Body of pancreas (tissue), 4 donors: ENCODE measurements at regions not wholly inside any gene's neighbourhood (a gene's known extent, or its start where the extent isn't known, plus 50 kb on each side); places are given as distances from the start of the nearest gene placed in this dataset.

Source experiments
- ATAC-seq: fragments of 150-250 bp; one replicate; pipeline ENCODE4 v1.9.1; 2016
- DNase-seq, 4 donors: peaks; one replicate each; pipeline ENCODE4 v3.0.0-alpha.2; 2019
- H3K27ac ChIP-seq, 4 donors: fragments of 200-600 bp; sonication (generic); 1 replicate in 3 of 4; 2 replicates in 1 of 4; pipeline versions ENCODE4 v1.5.1 to v1.6.1; 2016 to 2019; ENCODE audit warnings: mild to moderate bottlenecking in 1 of 4, mixed read lengths in 1 of 4, moderate library complexity in 1 of 4
- H3K27me3 ChIP-seq, 2 donors: fragments of 200-600 bp; sonication (generic); one replicate each; pipeline ENCODE4 v1.6.0; 2016; ENCODE audit warnings: mild to moderate bottlenecking in 1 of 2
- H3K36me3 ChIP-seq, 2 donors: fragments of 200-600 bp; sonication (generic); replicated peaks in 1 of 2; 2 replicates each; pipeline ENCODE4 v1.5.1; 2016; ENCODE audit warnings: low read depth in 2 of 2; ENCODE audit not compliant: insufficient read depth in 1 of 2
- H3K4me1 ChIP-seq: fragments of 200-600 bp; sonication (generic); one replicate; pipeline ENCODE4 v1.6.0; 2016
- H3K4me3 ChIP-seq, 2 donors: fragments of 200-600 bp; sonication (generic); 1 replicate in 1 of 2; 2 replicates in 1 of 2; pipeline ENCODE4 v1.5.1; 2016 to 2019
- H3K9me3 ChIP-seq, 3 donors: fragments of 200-600 bp; sonication (generic); 1 replicate in 2 of 3; 2 replicates in 1 of 3; pipeline ENCODE4 v1.5.1; 2016
- CTCF ChIP-seq, 7 experiments: fragments of 450-650 bp in 4 of 7; fragments of 200-600 bp in 3 of 7; sonication (generic) in 3 of 7; IDR thresholded peaks; one replicate each; pipeline ENCODE4 v1.5.1; 2016 to 2019; ENCODE audit warnings: antibody characterized with exemption in 7 of 7
- POLR2A ChIP-seq, 3 donors: fragments of 450-650 bp; IDR thresholded peaks; one replicate each; pipeline ENCODE4 v1.6.1; 2016; ENCODE audit warnings: antibody characterized with exemption in 3 of 3, mild to moderate bottlenecking in 2 of 3
- WGBS, 2 donors: methylation state at CpG; one replicate each; pipeline ENCODE4 v1.1.5; 2017; 5-methylcytosine and 5-hydroxymethylcytosine counted together
- intact Hi-C: fragments of 100-400 bp; cut with DNase I; formaldehyde crosslinking; loops from one replicate; pipeline ENCODE4 v1.15.1; 2023

DNA sequence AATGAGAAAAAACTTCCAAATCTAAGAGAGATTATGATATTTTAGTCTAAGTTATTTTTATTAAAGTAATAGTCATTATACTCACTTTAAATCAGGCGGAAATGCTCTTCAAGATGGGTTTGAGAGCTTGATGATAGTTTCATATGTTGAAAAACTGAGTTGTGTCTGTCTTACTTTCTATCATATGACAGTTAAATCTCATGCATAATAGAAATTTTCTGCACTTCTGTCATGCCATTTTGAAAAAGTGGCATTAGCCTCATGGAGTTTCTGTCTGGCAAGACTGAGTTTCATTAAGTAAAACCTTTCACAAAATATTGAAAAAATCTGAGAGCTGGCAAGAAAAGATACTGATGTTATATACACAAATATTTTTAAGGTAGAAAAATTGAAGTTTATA, 511.8 kb downstream of the EPHA3 start:
- ATAC-seq = no peak
- intact Hi-C loops = no loop called here
- 86 to 91% methylated on average over 1 of the region's 1 CpG for WGBS, 2 donors
- Histone ChIP-seq H3K27ac (no peak overlapping the region), H3K4me3 (no peak overlapping the region), H3K27me3 (no peaks in the 10 kb centered on the region), H3K9me3 (no peaks in the 10 kb centered on the region), H3K36me3 (no peaks in the 10 kb centered on the region), H3K4me1 (no peaks in the 10 kb centered on the region)
- no peak for DNase-seq
- TF ChIP-seq POLR2A (IDR thresholded peaks at IDR 0.05) (no peak), CTCF (IDR thresholded peaks at IDR 0.05) (no peak)

- intact Hi-C loops = no loop called here
- Histone ChIP-seq H3K9me3 (no peaks in the 10 kb centered on the region), H3K27ac (no peak overlapping the region), H3K36me3 (no peaks in the 10 kb centered on the region), H3K4me3 (no peak overlapping the region), H3K4me1 (no peaks in the 10 kb centered on the region), H3K27me3 (no peaks in the 10 kb centered on the region)
- 49 to 54% methylated on average over 4 of the region's 4 CpGs for WGBS, 2 donors
- ATAC-seq (no peak), DNase-seq (no peak)
- TF ChIP-seq POLR2A (IDR thresholded peaks at IDR 0.05) = no peak
- TF ChIP-seq CTCF (IDR thresholded peaks at IDR 0.05) = no peak
Measured at GRCh38 chr3:89622063-89622700, 514.8 kb downstream of the EPHA3 start.

- ATAC-seq = no peak
- 45 to 61% methylated on average over 4 of the region's 4 CpGs for WGBS, 2 donors
- Histone ChIP-seq H3K27me3 (no peaks in the 10 kb centered on the region), H3K9me3 (no peaks in the 10 kb centered on the region), H3K4me1 (no peaks in the 10 kb centered on the region), H3K36me3 (no peaks in the 10 kb centered on the region), H3K4me3 (no peak overlapping the region), H3K27ac (no peak overlapping the region)
- intact Hi-C loops = no loop called here
- TF ChIP-seq POLR2A (IDR thresholded peaks at IDR 0.05) = no peak
- no peak for TF ChIP-seq CTCF (IDR thresholded peaks at IDR 0.05)
- no peak for DNase-seq
Measured at GRCh38 chr3:89624494-89624893, 517.1 kb downstream of the EPHA3 start.

GRCh38 chr3:89625945-89626344, 518.5 kb downstream of the EPHA3 start:
- Histone ChIP-seq H3K4me3 (no peak overlapping the region), H3K27ac (no peak overlapping the region), H3K4me1 (no peaks in the 10 kb centered on the region), H3K9me3 (no peaks in the 10 kb centered on the region), H3K36me3 (no peaks in the 10 kb centered on the region), H3K27me3 (no peaks in the 10 kb centered on the region)
- no peak for TF ChIP-seq CTCF (IDR thresholded peaks at IDR 0.05)
- TF ChIP-seq POLR2A (IDR thresholded peaks at IDR 0.05) = no peak
- intact Hi-C loops = no loop called here
- DNase-seq = no peak
- no peak for ATAC-seq
- WGBS, 2 donors = 30 to 44% methylated on average over 2 of the region's 2 CpGs
